ENCODE measurements at regions not wholly inside any gene's neighbourhood (a gene's known extent, or its start where the extent isn't known, plus 50 kb on each side); places are given as distances from the start of the nearest gene placed in this dataset.

- intact Hi-C loops (cut with DNase I) = no loop called here
- DNase-seq = no peak
Observed at GRCh38 chr7:83882551-83882950, 233.6 kb upstream of the SEMA3E start.

- no peak for DNase-seq
- intact Hi-C loops (cut with DNase I) = no loop called here
Observed at GRCh38 chr7:83879063-83879462, 230.1 kb upstream of the SEMA3E start.

GRCh38 chr7:83878614-83879013 is 229.7 kb upstream of the SEMA3E start:
- intact Hi-C loops (cut with DNase I) = no loop called here

GRCh38 chr7:83876593-83876992 is 227.7 kb upstream of the SEMA3E start:
- intact Hi-C loops (cut with DNase I) = no loop called here
- no peak for DNase-seq

More at GRCh38 chr7:83878614-83879013, 229.7 kb upstream of the SEMA3E start:
- DNase-seq = no peak

- no peak for DNase-seq
Observed at GRCh38 chr7:83873459-83873858, 224.5 kb upstream of the SEMA3E start.

GRCh38 chr7:83872501-83872900 is 223.6 kb upstream of the SEMA3E start:
- DNase-seq = no peak
- intact Hi-C loops (cut with DNase I) = no loop called here

More at GRCh38 chr7:83873459-83873858, 224.5 kb upstream of the SEMA3E start:
- intact Hi-C loops (cut with DNase I) = no loop called here

GRCh38 chr7:83870515-83870914 is 221.6 kb upstream of the SEMA3E start:
- intact Hi-C loops (cut with DNase I) = no loop called here
- no peak for DNase-seq

- intact Hi-C loops (cut with DNase I) = no loop called here
- no peak for DNase-seq
Observed at GRCh38 chr7:83866582-83866981, 217.6 kb upstream of the SEMA3E start.

- intact Hi-C loops (cut with DNase I) = no loop called here
- DNase-seq = no peak
Observed at GRCh38 chr7:83864551-83864950, 215.6 kb upstream of the SEMA3E start.

- intact Hi-C loops (cut with DNase I) = no loop called here
- no peak for DNase-seq
Observed at GRCh38 chr7:83863906-83864305, 215.0 kb upstream of the SEMA3E start.

- DNase-seq = no peak
- intact Hi-C loops (cut with DNase I) = no loop called here
Observed at GRCh38 chr7:83861876-83862275, 212.9 kb upstream of the SEMA3E start.

- no peak for DNase-seq
- intact Hi-C loops (cut with DNase I) = no loop called here
Observed at GRCh38 chr7:83859827-83860226, 210.9 kb upstream of the SEMA3E start.

GRCh38 chr7:83857691-83858090 is 208.8 kb upstream of the SEMA3E start:
- intact Hi-C loops (cut with DNase I) = no loop called here
- no peak for DNase-seq

GRCh38 chr7:83856094-83856493 is 207.2 kb upstream of the SEMA3E start:
- intact Hi-C loops (cut with DNase I) = no loop called here
- no peak for DNase-seq

GRCh38 chr7:83852136-83852535 is 203.2 kb upstream of the SEMA3E start:
- intact Hi-C loops (cut with DNase I) = no loop called here
- DNase-seq = no peak

- no peak for DNase-seq
- intact Hi-C loops (cut with DNase I) = no loop called here
Observed at GRCh38 chr7:83851551-83851950, 202.6 kb upstream of the SEMA3E start.

GRCh38 chr7:83850941-83851340 is 202.0 kb upstream of the SEMA3E start:
- intact Hi-C loops (cut with DNase I) = no loop called here

GRCh38 chr7:83850125-83850524 is 201.2 kb upstream of the SEMA3E start:
- intact Hi-C loops (cut with DNase I) = no loop called here
- peak in 6 of 42 donors; percentile 4 to 48 (median 20) for DNase-seq

More at GRCh38 chr7:83850941-83851340, 202.0 kb upstream of the SEMA3E start:
- no peak for DNase-seq

GRCh38 chr7:83849131-83849530 is 200.2 kb upstream of the SEMA3E start:
- DNase-seq = no peak
- intact Hi-C loops (cut with DNase I) = no loop called here

GRCh38 chr7:83842894-83843293 is 194.0 kb upstream of the SEMA3E start:
- no peak for DNase-seq
- intact Hi-C loops (cut with DNase I) = no loop called here

- intact Hi-C loops (cut with DNase I) = no loop called here
- DNase-seq = no peak
Observed at GRCh38 chr7:83837683-83838082, 188.7 kb upstream of the SEMA3E start.

- intact Hi-C loops (cut with DNase I) = no loop called here
Observed at GRCh38 chr7:83836028-83836427, 187.1 kb upstream of the SEMA3E start.

More at GRCh38 chr7:83836028-83836427, 187.1 kb upstream of the SEMA3E start:
- DNase-seq = no peak
